ENCODE measurements at regions not wholly inside any gene's neighbourhood (a gene's known extent, or its start where the extent isn't known, plus 50 kb on each side); places are given as distances from the start of the nearest gene placed in this dataset.
"Not testable (repeated sequence)": the region's sequence is repeated elsewhere in the genome, so short reads cannot be mapped to it uniquely, and the experiment has no call there.

DNA sequence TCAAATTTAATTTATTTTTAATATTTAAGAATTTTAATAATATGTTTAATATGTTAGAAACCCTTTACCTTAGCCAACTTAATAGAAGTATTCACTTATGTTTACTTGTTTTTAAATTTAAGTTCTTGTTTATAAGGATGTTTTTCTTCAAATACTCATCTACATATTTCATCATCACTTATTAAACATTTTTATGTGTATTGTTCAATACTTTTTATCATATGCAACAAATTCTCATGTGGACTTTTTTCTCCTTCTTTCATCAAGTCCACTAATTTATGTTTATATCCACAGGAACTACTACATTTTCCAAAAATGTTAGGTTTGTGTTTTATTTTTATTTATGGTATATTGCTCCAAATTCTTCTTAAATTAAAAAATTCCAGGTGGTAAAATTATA lies 2113.1 kb upstream of the RAG2 start:
- Histone ChIP-seq H3K36me3 (ENCODE audit: insufficient read depth, low read length) (no peaks in the 10 kb centered on the region), H3K4me1 (ENCODE audit: insufficient read depth, low read length) (no peaks in the 10 kb centered on the region), H2AFZ (ENCODE audit: low read length) (no peak overlapping the region), H3K9me3 (ENCODE audit: low read depth, low read length) (peaks cover 4% of the 10 kb centered on the region), H3K27ac (ENCODE audit: low read depth, low read length) (no peak overlapping the region), H3K4me3 (ENCODE audit: insufficient read depth, low read length) (no peak overlapping the region), H3K27me3 (ENCODE audit: insufficient read depth, low read length) (no peaks in the 10 kb centered on the region), H4K20me1 (ENCODE audit: insufficient read depth, low read length) (no peaks in the 10 kb centered on the region), H3K79me2 (ENCODE audit: insufficient read depth, low read length) (no peaks in the 10 kb centered on the region), H3K4me2 (ENCODE audit: insufficient read depth, low read length) (no peak overlapping the region)
- no peak for DNase-seq (ENCODE audit: insufficient read length, low spot score, missing footprints)
- TF ChIP-seq, protein P1, sequence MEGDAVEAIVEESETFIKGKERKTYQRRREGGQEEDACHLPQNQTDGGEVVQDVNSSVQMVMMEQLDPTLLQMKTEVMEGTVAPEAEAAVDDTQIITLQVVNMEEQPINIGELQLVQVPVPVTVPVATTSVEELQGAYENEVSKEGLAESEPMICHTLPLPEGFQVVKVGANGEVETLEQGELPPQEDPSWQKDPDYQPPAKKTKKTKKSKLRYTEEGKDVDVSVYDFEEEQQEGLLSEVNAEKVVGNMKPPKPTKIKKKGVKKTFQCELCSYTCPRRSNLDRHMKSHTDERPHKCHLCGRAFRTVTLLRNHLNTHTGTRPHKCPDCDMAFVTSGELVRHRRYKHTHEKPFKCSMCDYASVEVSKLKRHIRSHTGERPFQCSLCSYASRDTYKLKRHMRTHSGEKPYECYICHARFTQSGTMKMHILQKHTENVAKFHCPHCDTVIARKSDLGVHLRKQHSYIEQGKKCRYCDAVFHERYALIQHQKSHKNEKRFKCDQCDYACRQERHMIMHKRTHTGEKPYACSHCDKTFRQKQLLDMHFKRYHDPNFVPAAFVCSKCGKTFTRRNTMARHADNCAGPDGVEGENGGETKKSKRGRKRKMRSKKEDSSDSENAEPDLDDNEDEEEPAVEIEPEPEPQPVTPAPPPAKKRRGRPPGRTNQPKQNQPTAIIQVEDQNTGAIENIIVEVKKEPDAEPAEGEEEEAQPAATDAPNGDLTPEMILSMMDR (IDR thresholded peaks at IDR 0.05; ENCODE audit: extremely low read depth, low read depth, low read length): no peak

DNA sequence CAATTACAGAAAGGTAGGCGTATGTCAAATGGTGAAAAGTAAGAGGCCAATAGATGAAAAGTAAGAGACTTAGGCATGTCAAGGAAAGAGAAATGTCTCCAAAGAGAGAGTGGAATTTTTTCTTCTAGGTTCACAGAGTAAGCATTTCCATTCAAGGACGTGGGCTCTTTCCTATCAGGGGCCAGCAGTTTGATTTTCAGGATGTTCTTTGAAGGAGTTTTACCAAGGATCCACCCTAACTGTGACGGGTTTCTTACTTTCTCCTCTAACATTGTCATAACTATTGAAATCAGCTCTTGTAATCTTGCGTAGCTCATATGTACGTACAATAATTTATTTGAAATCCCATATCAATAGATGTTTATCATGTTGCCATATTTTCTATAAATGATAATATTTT lies 2112.2 kb upstream of the RAG2 start:
- Histone ChIP-seq H2AFZ (ENCODE audit: low read length) (no peak overlapping the region), H3K4me3 (ENCODE audit: insufficient read depth, low read length) (no peak overlapping the region), H4K20me1 (ENCODE audit: insufficient read depth, low read length) (no peaks in the 10 kb centered on the region), H3K9me3 (ENCODE audit: low read depth, low read length) (peaks cover 4% of the 10 kb centered on the region), H3K4me1 (ENCODE audit: insufficient read depth, low read length) (no peaks in the 10 kb centered on the region), H3K4me2 (ENCODE audit: insufficient read depth, low read length) (no peak overlapping the region), H3K36me3 (ENCODE audit: insufficient read depth, low read length) (no peaks in the 10 kb centered on the region), H3K79me2 (ENCODE audit: insufficient read depth, low read length) (no peaks in the 10 kb centered on the region), H3K27me3 (ENCODE audit: insufficient read depth, low read length) (no peaks in the 10 kb centered on the region), H3K27ac (ENCODE audit: low read depth, low read length) (no peak overlapping the region)
- DNase-seq (ENCODE audit: insufficient read length, low spot score, missing footprints): no peak
- TF ChIP-seq, protein P1 (IDR thresholded peaks at IDR 0.05; ENCODE audit: extremely low read depth, low read depth, low read length): no peak

DNA sequence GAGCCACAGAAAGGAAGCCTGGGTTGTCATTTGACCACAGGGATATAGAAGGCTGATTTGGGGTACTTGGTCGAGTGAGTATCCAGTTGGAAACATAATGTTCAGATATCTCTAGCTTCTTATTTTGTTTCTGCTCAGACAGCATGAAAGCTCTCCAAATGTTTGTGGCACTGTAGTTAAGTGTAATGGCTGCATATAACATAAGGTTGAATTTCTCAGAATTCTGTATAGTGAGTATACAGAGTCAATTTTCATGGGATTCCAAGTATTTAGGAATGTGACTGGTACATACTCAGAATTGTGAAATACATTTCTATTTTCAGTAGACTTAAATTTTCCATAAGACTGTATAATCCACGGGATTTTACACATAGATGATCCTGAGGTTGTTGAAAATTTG lies 2102.1 kb upstream of the RAG2 start:
- Histone ChIP-seq H3K36me3 (ENCODE audit: insufficient read depth, low read length) (no peaks in the 10 kb centered on the region), H3K4me2 (ENCODE audit: insufficient read depth, low read length) (no peak overlapping the region), H2AFZ (ENCODE audit: low read length) (no peak overlapping the region), H3K79me2 (ENCODE audit: insufficient read depth, low read length) (no peaks in the 10 kb centered on the region), H4K20me1 (ENCODE audit: insufficient read depth, low read length) (no peaks in the 10 kb centered on the region), H3K4me1 (ENCODE audit: insufficient read depth, low read length) (no peaks in the 10 kb centered on the region), H3K27me3 (ENCODE audit: insufficient read depth, low read length) (no peaks in the 10 kb centered on the region), H3K4me3 (ENCODE audit: insufficient read depth, low read length) (no peak overlapping the region), H3K27ac (ENCODE audit: low read depth, low read length) (no peak overlapping the region), H3K9me3 (ENCODE audit: low read depth, low read length) (no peaks in the 10 kb centered on the region)
- DNase-seq (ENCODE audit: insufficient read length, low spot score, missing footprints): no peak
- TF ChIP-seq, protein P1 (IDR thresholded peaks at IDR 0.05; ENCODE audit: extremely low read depth, low read depth, low read length): no peak

DNA sequence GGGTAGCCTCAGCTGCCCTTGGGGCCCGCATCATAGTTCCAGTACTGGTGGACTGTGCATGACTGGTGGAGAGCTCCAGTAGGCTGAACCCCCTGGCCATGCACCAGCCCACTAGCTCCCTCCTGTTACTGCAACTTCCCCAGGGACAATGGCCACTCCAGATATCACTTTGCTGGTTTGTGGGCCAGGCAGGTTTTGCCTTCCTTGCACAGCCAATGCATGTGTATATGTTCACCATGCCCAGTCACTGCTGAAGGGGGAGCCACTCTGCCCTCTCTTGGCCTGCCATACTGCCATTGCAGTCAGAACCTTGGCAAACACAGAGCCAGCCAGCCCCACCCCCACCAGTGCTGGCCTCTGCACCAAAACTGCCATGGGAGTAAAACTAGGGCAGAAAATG lies 2095.3 kb upstream of the RAG2 start:
- H2AFZ ChIP-seq (ENCODE audit: low read length): no peak overlapping the region
- H3K4me1 ChIP-seq (ENCODE audit: insufficient read depth, low read length): no peaks in the 10 kb centered on the region
- no peaks in the 10 kb centered on the region for H3K79me2 ChIP-seq (ENCODE audit: insufficient read depth, low read length)
- H3K27ac ChIP-seq (ENCODE audit: low read depth, low read length): no peak overlapping the region
- no peaks in the 10 kb centered on the region for H3K36me3 ChIP-seq (ENCODE audit: insufficient read depth, low read length)
- no peaks in the 10 kb centered on the region for H3K27me3 ChIP-seq (ENCODE audit: insufficient read depth, low read length)
- H3K4me3 ChIP-seq (ENCODE audit: insufficient read depth, low read length): no peak overlapping the region
- H3K4me2 ChIP-seq (ENCODE audit: insufficient read depth, low read length): no peak overlapping the region
- TF ChIP-seq, protein P1 (IDR thresholded peaks at IDR 0.05; ENCODE audit: extremely low read depth, low read depth, low read length): no peak
- no peaks in the 10 kb centered on the region for H4K20me1 ChIP-seq (ENCODE audit: insufficient read depth, low read length)
- H3K9me3 ChIP-seq (ENCODE audit: low read depth, low read length): no peaks in the 10 kb centered on the region
- DNase-seq (ENCODE audit: insufficient read length, low spot score, missing footprints): no peak

DNA sequence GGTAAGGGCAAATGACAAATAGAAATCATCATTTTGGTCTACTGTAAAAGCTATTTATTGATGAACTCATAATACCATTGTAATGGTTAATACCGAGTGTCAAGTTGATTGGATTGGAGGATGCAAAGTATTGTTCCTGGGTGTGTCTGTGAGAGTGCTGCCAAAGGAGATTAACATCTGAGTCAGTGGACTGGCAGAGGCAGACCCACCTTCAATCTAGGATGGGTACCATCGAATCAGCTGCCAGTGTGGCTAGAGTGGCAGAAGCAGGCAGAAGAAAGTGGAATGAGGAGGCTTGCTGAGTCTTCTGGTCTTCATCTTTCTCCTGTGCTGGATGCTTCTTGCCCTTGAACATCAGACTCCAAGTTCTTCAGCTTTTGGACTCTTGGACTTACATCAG lies 2092.2 kb upstream of the RAG2 start:
- H3K36me3 ChIP-seq (ENCODE audit: insufficient read depth, low read length); H2AFZ ChIP-seq (ENCODE audit: low read length); H3K4me2 ChIP-seq (ENCODE audit: insufficient read depth, low read length); H3K4me1 ChIP-seq (ENCODE audit: insufficient read depth, low read length); H3K4me3 ChIP-seq (ENCODE audit: insufficient read depth, low read length); DNase-seq (ENCODE audit: insufficient read length, low spot score, missing footprints); H4K20me1 ChIP-seq (ENCODE audit: insufficient read depth, low read length); H3K9me3 ChIP-seq (ENCODE audit: low read depth, low read length); H3K27ac ChIP-seq (ENCODE audit: low read depth, low read length); H3K27me3 ChIP-seq (ENCODE audit: insufficient read depth, low read length); H3K79me2 ChIP-seq (ENCODE audit: insufficient read depth, low read length): not testable (repeated sequence)

Data from osteoblast (primary cell).